ENCODE measurements at regions not wholly inside any gene's neighbourhood (a gene's known extent, or its start where the extent isn't known, plus 50 kb on each side); places are given as distances from the start of the nearest gene placed in this dataset.

DNA sequence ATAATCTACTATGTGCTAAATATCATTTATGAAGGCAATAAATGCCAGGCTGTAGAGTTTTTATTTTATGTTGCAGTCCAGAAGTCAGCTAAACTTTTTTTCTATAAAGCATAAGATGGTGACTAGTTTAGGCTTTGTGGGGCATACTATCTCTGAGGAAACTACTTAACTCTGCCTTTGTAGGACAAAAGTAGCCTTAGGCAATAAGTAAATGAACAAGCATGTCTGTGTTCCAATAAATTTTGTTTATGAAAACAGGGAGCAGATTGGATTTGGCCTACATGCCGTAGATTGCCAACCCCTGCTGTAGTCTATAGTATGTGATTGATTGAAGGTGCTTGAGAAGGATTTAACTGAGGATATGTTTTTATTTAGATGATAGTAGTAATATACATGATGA, 502.5 kb upstream of the NAALADL2 start:
- TF ChIP-seq, protein P1, sequence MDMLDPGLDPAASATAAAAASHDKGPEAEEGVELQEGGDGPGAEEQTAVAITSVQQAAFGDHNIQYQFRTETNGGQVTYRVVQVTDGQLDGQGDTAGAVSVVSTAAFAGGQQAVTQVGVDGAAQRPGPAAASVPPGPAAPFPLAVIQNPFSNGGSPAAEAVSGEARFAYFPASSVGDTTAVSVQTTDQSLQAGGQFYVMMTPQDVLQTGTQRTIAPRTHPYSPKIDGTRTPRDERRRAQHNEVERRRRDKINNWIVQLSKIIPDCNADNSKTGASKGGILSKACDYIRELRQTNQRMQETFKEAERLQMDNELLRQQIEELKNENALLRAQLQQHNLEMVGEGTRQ (IDR thresholded peaks at IDR 0.05; ENCODE audit: borderline replicate concordance, low read depth, low read length), result no peak
- TF ChIP-seq CBFB (IDR thresholded peaks at IDR 0.05; ENCODE audit: low read depth), result no peak
- no peak for TF ChIP-seq POLR2AphosphoS5 (IDR thresholded peaks at IDR 0.05; ENCODE audit: low read length)
- TF ChIP-seq CEBPB (IDR thresholded peaks at IDR 0.05; ENCODE audit: borderline replicate concordance in 1 of 2, low read depth in 2 of 2, low read length in 2 of 2), result no peak
- TF ChIP-seq ZBTB33 (IDR thresholded peaks at IDR 0.05), result no peak
